HepG2 (cell line): ENCODE measurements at regions not wholly inside any gene's neighbourhood (a gene's known extent, or its start where the extent isn't known, plus 50 kb on each side); places are given as distances from the start of the nearest gene placed in this dataset.

ENCODE experiments used
- ATAC-seq: fragments of 200-7000 bp; cut with Tn5 transposase; 3 replicates; pipeline ENCODE4 v1.9.1; 2020; ENCODE audit warnings: mild to moderate bottlenecking, moderate library complexity
- BruUV-seq: library from RNA; stranded (reverse); fragments of 400-500 nt; replicated peaks from 2 replicates; lab custom pipeline; 2021; lab: Mats Ljungman, UMichigan
- CTCF ChIA-PET: fragments of 300-600 bp; formaldehyde crosslinking; extraction: SDS; loops from one replicate; lab custom pipeline; 2021; ENCODE audit warnings: low total read pairs, inconsistent platforms, low intra/inter-chr PET ratio; lab: Yijun Ruan, JAX
- POLR2A ChIA-PET: fragments of 350-600 bp; sonication (Branson Sonifier 250); formaldehyde crosslinking; loops from one replicate; lab custom pipeline; 2020; ENCODE audit warnings: antibody characterized with exemption, inconsistent platforms; lab: Yijun Ruan, JAX
- DNase-seq: peaks from one replicate; pipeline ENCODE4 v3.0.0-alpha.2; 2015; ENCODE audit warnings: low spot score
- FAIRE-seq: peaks from 3 replicates; lab custom pipeline; 2011; peaks lifted over from hg19 to GRCh38; lab: Jason Lieb, UNC
- H2AFZ ChIP-seq: one replicate; pipeline ENCODE4 v1.6.1; 2011; ENCODE audit warnings: low read length, inconsistent platforms
- H3K27ac ChIP-seq: fragments of 300-600 bp; 3 replicates; pipeline ENCODE4 v1.8.0; 2011; ENCODE audit warnings: mixed run types, mild to moderate bottlenecking, mixed read lengths, low read length, inconsistent platforms; ENCODE audit not compliant: insufficient read depth; ENCODE audit errors: extremely low read length
- H3K27me3 ChIP-seq, 2 experiments: fragments of 200-600 bp in 1 of 2; 2 replicates in 1 of 2; 3 replicates in 1 of 2; pipeline versions ENCODE4 v1.6.0 to v1.8.0; 2011; ENCODE audit warnings: low read length in 2 of 2, mild to moderate bottlenecking in 2 of 2, moderate library complexity in 2 of 2, inconsistent platforms in 1 of 2; ENCODE audit not compliant: insufficient read depth in 2 of 2, control insufficient read depth in 1 of 2
- H3K36me3 ChIP-seq, 2 experiments: fragments of 200-600 bp in 1 of 2; replicated peaks in 1 of 2; 2 replicates in 1 of 2; 3 replicates in 1 of 2; pipeline versions ENCODE4 v1.5.1 to v1.8.0; 2011; ENCODE audit warnings: low read length in 2 of 2, inconsistent platforms in 1 of 2; ENCODE audit not compliant: insufficient read depth in 2 of 2, control insufficient read depth in 1 of 2
- H3K4me1 ChIP-seq: 2 replicates; pipeline ENCODE4 v1.5.1; 2012; ENCODE audit warnings: low read length, inconsistent platforms; ENCODE audit not compliant: insufficient read depth
- H3K4me2 ChIP-seq: 2 replicates; pipeline ENCODE4 v1.6.0; 2011; ENCODE audit warnings: low read depth, low read length, inconsistent platforms
- H3K4me3 ChIP-seq, 3 experiments: fragments of 200-600 bp in 1 of 3; sonication (generic), shearing (Covaris generic) in 1 of 3; replicated peaks in 1 of 3; 2 replicates each; pipeline ENCODE4 v1.5.1; 2011 to 2016; ENCODE audit warnings: low read length in 3 of 3, inconsistent platforms in 2 of 3, low read depth in 2 of 3, mild to moderate bottlenecking in 2 of 3, control low read depth in 1 of 3, mixed read lengths in 1 of 3; ENCODE audit not compliant: insufficient read depth in 1 of 3
- H3K79me2 ChIP-seq: one replicate; pipeline ENCODE4 v1.6.1; 2011; ENCODE audit warnings: low read length, inconsistent platforms; ENCODE audit not compliant: insufficient read depth
- H3K9ac ChIP-seq: 2 replicates; pipeline ENCODE4 v1.6.0; 2011; ENCODE audit warnings: mild to moderate bottlenecking, low read depth, low read length, inconsistent platforms; ENCODE audit not compliant: insufficient read depth
- H3K9me3 ChIP-seq: 2 replicates; pipeline ENCODE4 v1.5.1; 2012; ENCODE audit warnings: mild to moderate bottlenecking, low read length
- H4K20me1 ChIP-seq: 2 replicates; pipeline ENCODE4 v1.6.0; 2011; ENCODE audit warnings: inconsistent platforms, mild to moderate bottlenecking, low read length, moderate library complexity; ENCODE audit not compliant: insufficient read depth
- AHDC1 ChIP-seq: sonication (generic); formaldehyde crosslinking; IDR thresholded peaks from 2 replicates; pipeline ENCODE4 v1.5.1; 2020; ENCODE audit warnings: mild to moderate bottlenecking, missing genetic modification reagents, borderline replicate concordance
- ARID4A ChIP-seq: sonication (generic); formaldehyde crosslinking; IDR thresholded peaks from 2 replicates; pipeline ENCODE4 v1.5.0; 2020; ENCODE audit warnings: mild to moderate bottlenecking, missing genetic modification reagents, borderline replicate concordance
- JUND ChIP-seq: sonication (generic); formaldehyde crosslinking; IDR thresholded peaks from 2 replicates; pipeline ENCODE4 v1.8.0; 2022; ENCODE audit warnings: mild to moderate bottlenecking, missing genetic modification reagents
- KDM6A ChIP-seq: IDR thresholded peaks from 2 replicates; pipeline ENCODE4 v1.6.1; 2016; ENCODE audit warnings: low read depth
- SMC3 ChIP-seq: IDR thresholded peaks from 2 replicates; pipeline ENCODE4 v1.6.1; 2011; ENCODE audit warnings: low read length, improper control_type of control experiment
- SOX13 ChIP-seq, 3 experiments: fragments of 450-650 bp in 1 of 3; sonication (generic) in 1 of 3; formaldehyde crosslinking in 1 of 3; IDR thresholded peaks in 2 of 3; conservative IDR thresholded peaks in 1 of 3; 2 replicates each; pipeline versions ENCODE4 v1.5.0 to v1.6.1; 2016 to 2020; ENCODE audit warnings: antibody characterized with exemption in 1 of 3, mild to moderate bottlenecking in 1 of 3, missing compliant biosample characterization in 1 of 3, missing genetic modification reagents in 1 of 3, moderate library complexity in 1 of 3
- SOX6 ChIP-seq, 2 experiments: fragments of 450-650 bp in 1 of 2; sonication (generic) in 1 of 2; formaldehyde crosslinking in 1 of 2; IDR thresholded peaks; 2 replicates each; pipeline versions ENCODE4 v1.4.0 to v1.6.1; 2017 to 2020; ENCODE audit warnings: antibody characterized with exemption in 1 of 2, mild to moderate bottlenecking in 1 of 2, missing genetic modification reagents in 1 of 2
- TAF15 ChIP-seq: fragments of 200-400 bp; formaldehyde crosslinking; IDR thresholded peaks from one replicate; pipeline ENCODE4 v1.6.1; 2018; ENCODE audit warnings: mild to moderate bottlenecking, low read depth, low read length; ENCODE audit not compliant: poor library complexity, severe bottlenecking
- TCF7 ChIP-seq: sonication (generic); IDR thresholded peaks from 2 replicates; pipeline ENCODE4 v1.6.1; 2016; ENCODE audit warnings: antibody characterized with exemption, low read depth
- TEAD2 ChIP-seq: sonication (generic); formaldehyde crosslinking; IDR thresholded peaks from 2 replicates; pipeline ENCODE4 v1.9.0; 2021; ENCODE audit warnings: missing genetic modification reagents
- TP53 ChIP-seq: sonication (generic); formaldehyde crosslinking; conservative IDR thresholded peaks from 2 replicates; pipeline ENCODE4 v1.4.0; 2020; ENCODE audit warnings: missing genetic modification reagents
- ZNF468 ChIP-seq: sonication (generic); formaldehyde crosslinking; IDR thresholded peaks from 2 replicates; pipeline ENCODE4 v1.8.0; 2022; ENCODE audit warnings: mild to moderate bottlenecking, moderate library complexity, missing genetic modification reagents
- ZUFSP ChIP-seq: sonication (generic); formaldehyde crosslinking; IDR thresholded peaks from 2 replicates; pipeline ENCODE4 v1.9.0; 2021; ENCODE audit warnings: missing genetic modification reagents, mild to moderate bottlenecking, borderline replicate concordance
- WGBS: methylation state at CpG from one replicate; pipeline ENCODE4 v1.1.6; 2017; ENCODE audit warnings: low lambda C conversion rate; 5-methylcytosine and 5-hydroxymethylcytosine counted together
- in situ Hi-C: cut with HindIII; loops from 2 replicates; pipeline ENCODE4 v1.10.0; 2017; ENCODE audit warnings: low pct_unique_long_range_greater_than_20kb; ENCODE audit not compliant: extremely low pct_ligation_motif_present
- intact Hi-C: fragments of 100-400 bp; cut with micrococcal nuclease; formaldehyde crosslinking; loops from one replicate; pipeline ENCODE4 v1.10.0; 2022; ENCODE audit not compliant: unreplicated experiment

GRCh38 chr13:34589581-34589980 is 352.5 kb upstream of the NBEA start:
- BruUV-seq = no TSS peak
- FAIRE-seq (no peak), ATAC-seq (no peak), DNase-seq (no peak)
- 4% methylated on average over 3 of the region's 3 CpGs for WGBS
- Histone ChIP-seq H4K20me1 (no peaks in the 10 kb centered on the region), H3K79me2 (no peaks in the 10 kb centered on the region), H3K4me1 (no peaks in the 10 kb centered on the region), H3K27me3 (peaks cover 0 to 1% of the 10 kb centered on the region in 2 experiments; a peak in 1 of 5 replicates), H3K9ac (no peak overlapping the region), H3K27ac (no peak overlapping the region), H3K4me2 (no peak overlapping the region), H2AFZ (no peak overlapping the region), H3K36me3 (no peaks in the 10 kb centered on the region), H3K9me3 (no peaks in the 10 kb centered on the region), H3K4me3 (no peak overlapping the region)
- intact Hi-C loops = no loop called here
- in situ Hi-C loops = no loop called here
- ChIA-PET CTCF (no interaction called here), POLR2A (no interaction called here)
- TF ChIP-seq TP53 (CRISPR knock-in tag) (no peak), TCF7 (no peak), SOX13 (IDR thresholded peaks at IDR 0.05) (no peak), SOX13 (CRISPR knock-in tag; conservative IDR thresholded peaks at IDR 0.05 in 1 of 2, IDR thresholded peaks at IDR 0.05 in 1 of 2) (no peak), ZUFSP (CRISPR knock-in tag) (no peak), JUND (CRISPR knock-in tag) (no peak), AHDC1 (CRISPR knock-in tag) (no peak), SMC3 (no peak), ARID4A (CRISPR knock-in tag) (no peak), TEAD2 (CRISPR knock-in tag) (no peak), SOX6 (IDR thresholded peaks at IDR 0.05) (no peak), SOX6 (CRISPR knock-in tag; IDR thresholded peaks at IDR 0.05) (no peak), TAF15 (no peak), ZNF468 (CRISPR knock-in tag) (no peak), KDM6A (CRISPR knock-in tag) (no peak)
